ENCODE measurements at regions not wholly inside any gene's neighbourhood (a gene's known extent, or its start where the extent isn't known, plus 50 kb on each side); places are given as distances from the start of the nearest gene placed in this dataset.

GRCh38 chr5:33146881-33147280, 293.9 kb upstream of the TARS1 start:
- TF ChIP-seq, protein P1, sequence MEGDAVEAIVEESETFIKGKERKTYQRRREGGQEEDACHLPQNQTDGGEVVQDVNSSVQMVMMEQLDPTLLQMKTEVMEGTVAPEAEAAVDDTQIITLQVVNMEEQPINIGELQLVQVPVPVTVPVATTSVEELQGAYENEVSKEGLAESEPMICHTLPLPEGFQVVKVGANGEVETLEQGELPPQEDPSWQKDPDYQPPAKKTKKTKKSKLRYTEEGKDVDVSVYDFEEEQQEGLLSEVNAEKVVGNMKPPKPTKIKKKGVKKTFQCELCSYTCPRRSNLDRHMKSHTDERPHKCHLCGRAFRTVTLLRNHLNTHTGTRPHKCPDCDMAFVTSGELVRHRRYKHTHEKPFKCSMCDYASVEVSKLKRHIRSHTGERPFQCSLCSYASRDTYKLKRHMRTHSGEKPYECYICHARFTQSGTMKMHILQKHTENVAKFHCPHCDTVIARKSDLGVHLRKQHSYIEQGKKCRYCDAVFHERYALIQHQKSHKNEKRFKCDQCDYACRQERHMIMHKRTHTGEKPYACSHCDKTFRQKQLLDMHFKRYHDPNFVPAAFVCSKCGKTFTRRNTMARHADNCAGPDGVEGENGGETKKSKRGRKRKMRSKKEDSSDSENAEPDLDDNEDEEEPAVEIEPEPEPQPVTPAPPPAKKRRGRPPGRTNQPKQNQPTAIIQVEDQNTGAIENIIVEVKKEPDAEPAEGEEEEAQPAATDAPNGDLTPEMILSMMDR (IDR thresholded peaks at IDR 0.05), result no peak
- TF ChIP-seq POLR2A (IDR thresholded peaks at IDR 0.05), result no peak
